GM18867 (cell line): ENCODE measurements at regions not wholly inside any gene's neighbourhood (a gene's known extent, or its start where the extent isn't known, plus 50 kb on each side); places are given as distances from the start of the nearest gene placed in this dataset.
"Not testable (repeated sequence)": the region's sequence is repeated elsewhere in the genome, so short reads cannot be mapped to it uniquely, and the experiment has no call there.

ENCODE experiments used
- ATAC-seq: cut with Tn5 transposase; IDR thresholded peaks from one replicate; pipeline ENCODE4 v1.9.1; 2021; ENCODE audit warnings: mild to moderate bottlenecking, moderate library complexity; ENCODE audit not compliant: unreplicated experiment

DNA sequence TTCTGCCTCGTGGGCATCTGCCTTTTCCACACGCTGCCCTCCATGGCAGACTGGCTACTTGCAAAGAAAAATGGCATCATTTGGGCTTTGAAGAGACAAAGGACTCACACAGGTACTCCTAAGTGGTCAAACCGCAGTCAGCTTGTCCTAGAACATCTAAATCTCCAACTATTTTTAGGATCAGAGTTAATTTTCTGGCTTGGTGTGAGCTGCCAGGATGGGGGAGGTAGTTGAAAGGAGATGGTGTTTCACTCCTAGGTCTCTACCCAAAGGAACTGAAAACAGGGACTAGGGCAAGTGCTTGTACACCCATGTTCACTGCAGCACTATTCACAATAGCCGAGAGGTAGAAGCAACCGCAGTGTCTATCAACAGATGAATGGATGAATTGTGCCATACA, 107.9 kb upstream of the ATL2 start:
- ATAC-seq = no peak

GRCh38 chr2:38483776-38484501, 106.9 kb upstream of the ATL2 start:
- no peak for ATAC-seq

DNA sequence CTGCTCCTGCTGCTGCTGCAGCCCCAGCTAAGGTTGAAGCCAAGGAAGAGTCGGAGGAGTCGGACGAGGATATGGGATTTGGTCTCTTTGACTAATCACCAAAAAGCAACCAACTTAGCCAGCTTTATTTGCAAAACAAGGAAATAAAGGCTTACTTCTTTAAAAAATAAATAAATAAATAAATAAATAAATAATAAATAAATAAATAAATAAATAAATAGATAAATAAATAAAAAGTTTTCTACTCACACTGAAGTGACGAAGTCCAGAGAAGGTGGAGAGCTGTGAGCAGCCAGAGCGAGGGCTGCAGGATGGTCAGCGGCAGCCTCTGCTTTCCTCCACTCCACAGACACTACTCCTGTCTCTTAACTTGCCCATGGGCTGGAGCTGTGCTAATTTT, 105.6 kb upstream of the ATL2 start:
- ATAC-seq = not testable (repeated sequence)

DNA sequence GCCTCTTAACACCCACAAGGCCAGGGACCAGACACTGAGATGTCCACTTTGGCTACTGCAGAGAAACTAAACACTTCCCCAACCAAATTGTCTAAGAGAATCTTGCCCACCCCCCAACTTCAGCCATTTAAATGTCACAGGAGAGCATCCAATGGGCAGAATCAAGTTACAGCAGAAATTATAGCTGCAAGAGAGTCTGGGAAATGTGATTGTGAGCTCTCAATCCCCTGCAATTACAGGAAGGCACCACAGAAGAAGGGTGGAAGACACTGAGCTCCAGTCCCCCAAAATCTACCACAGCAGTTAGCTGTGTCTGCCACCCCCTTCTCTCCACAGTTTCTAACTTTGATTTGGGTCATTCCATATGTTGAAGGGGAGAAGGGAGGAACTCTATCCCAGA, 103.5 kb upstream of the ATL2 start:
- no peak for ATAC-seq

DNA sequence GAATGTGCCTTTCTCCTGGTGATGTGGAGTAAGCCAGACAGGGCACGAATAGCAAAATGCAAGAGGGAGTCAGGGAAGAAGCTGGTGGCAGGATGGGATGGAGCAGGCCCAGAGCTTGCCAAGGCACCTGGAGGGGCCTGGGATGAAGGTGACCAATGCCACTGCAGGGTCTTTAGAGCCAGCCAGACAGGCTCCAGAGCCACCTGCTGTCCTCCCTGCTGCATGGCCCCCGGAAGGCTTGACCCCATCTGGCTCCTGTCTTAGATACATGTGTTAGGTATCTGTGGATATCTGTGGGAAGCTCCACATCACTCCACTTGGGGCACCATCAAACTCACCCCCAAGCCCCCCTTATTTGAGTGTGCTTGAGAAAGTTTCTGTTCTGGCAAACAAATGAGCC, 99.9 kb upstream of the ATL2 start:
- ATAC-seq = no peak

DNA sequence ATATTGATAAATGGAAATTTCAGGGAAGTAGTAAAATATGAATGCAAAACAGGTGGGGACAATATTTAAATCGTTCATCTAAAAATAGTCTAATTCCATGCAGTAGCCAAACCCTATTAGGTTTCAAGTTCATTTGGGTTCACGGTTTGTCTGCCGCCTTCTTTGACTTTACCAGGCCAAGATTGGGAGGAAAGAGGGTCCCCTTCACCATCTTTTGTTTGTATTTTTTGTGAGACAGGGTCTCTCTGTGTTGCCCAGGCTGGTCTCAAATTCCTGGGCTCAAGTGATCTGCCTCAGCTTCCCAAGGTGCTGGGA, 98.5 kb upstream of the ATL2 start:
- ATAC-seq = no peak

DNA sequence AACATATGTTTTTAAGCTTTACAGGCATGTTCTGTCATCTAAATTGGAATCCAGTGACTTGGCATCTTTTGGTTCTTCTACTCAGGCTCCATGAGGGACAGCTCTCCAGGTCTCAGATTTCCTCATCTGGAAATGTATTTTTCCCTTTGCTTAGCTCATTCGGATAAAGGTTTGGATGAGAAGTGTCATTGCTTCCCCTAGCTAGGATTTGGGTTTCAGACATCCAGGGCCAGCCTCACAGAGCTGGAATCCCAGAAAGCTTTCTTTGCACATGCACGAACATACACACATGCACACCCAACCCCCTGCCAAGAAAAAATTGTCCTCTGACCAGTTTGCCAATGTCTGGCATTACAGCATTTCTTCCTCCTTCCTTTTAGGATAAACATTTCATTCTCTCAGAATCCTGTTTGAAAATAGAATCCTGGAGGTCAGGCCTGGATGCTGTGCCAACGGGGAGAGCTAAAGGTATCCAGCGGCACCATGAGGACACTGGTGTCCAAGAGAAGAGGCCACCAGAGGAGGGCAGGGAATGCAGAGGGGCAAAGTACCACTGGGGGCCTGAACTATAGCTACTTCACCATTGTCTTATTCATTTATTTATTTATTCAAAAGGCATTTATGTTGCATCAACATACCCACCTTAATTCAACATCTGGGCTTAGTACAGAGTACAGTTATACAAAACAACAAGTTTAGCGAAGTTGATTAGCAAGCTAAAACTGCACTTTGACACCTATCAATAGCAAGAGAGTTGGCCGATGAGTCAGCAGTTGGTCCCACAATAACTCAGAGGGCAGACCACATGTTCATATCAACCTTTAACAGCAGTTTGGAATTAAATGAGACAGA, 97.9 kb upstream of the ATL2 start:
- ATAC-seq = no peak

- no peak for ATAC-seq
These were observed 97.0 kb upstream of the ATL2 start for GRCh38 chr2:38474021-38474456.

GRCh38 chr2:38473333-38474005, 96.4 kb upstream of the ATL2 start:
- no peak for ATAC-seq

GRCh38 chr2:38470115-38470514, 93.0 kb upstream of the ATL2 start:
- ATAC-seq = no peak

GRCh38 chr2:38467768-38468455, 90.8 kb upstream of the ATL2 start:
- ATAC-seq = no peak

- ATAC-seq = no peak
These were observed 90.0 kb upstream of the ATL2 start for GRCh38 chr2:38466876-38467767.

GRCh38 chr2:38466409-38466808, 89.3 kb upstream of the ATL2 start:
- ATAC-seq = no peak

GRCh38 chr2:38465789-38466127, 88.7 kb upstream of the ATL2 start:
- no peak for ATAC-seq

GRCh38 chr2:38464971-38465788, 88.1 kb upstream of the ATL2 start:
- no peak for ATAC-seq

GRCh38 chr2:38463752-38464151, 86.7 kb upstream of the ATL2 start:
- ATAC-seq = no peak

GRCh38 chr2:38462121-38462661, 85.1 kb upstream of the ATL2 start:
- ATAC-seq = no peak

DNA sequence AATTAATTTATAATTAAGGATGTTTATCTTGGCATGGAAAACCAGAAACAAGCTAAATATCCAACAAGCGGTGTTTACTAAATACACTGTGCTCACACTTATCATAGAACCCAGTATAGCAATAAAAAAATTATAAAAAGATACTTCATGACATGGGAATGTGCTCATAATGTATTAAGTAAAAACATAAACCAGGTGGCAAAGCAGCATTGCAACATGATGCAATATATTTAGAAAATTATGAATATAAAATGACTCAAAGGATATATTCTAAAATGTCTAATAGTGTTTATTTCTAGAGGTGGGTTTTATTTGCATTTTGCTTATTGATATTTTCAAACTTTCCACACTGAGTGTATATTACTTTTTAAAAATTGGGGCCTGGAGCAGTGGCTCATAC, 84.4 kb upstream of the ATL2 start:
- ATAC-seq = no peak

DNA sequence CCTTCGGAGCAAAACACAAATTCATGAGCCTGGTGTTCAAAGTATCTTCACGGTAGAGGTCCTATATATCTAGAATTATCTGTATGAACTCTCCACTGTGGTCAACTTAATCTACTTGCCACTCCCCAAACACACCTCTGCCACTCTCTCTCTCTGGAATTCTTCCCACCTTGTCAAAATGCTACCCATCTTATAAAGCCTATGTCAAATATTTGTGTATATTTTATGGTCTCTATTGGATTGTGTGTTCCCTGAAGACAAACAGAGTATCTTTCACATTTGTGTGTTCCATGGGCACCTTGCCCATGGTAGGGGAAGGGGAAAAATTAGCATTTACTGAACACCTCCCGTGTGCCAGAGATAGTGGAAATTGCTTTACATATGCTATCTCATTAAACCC, 83.2 kb upstream of the ATL2 start:
- no peak for ATAC-seq
